HEK293 (cell line): ENCODE measurements at regions not wholly inside any gene's neighbourhood (a gene's known extent, or its start where the extent isn't known, plus 50 kb on each side); places are given as distances from the start of the nearest gene placed in this dataset.

Experiments
- CTCF ChIA-PET: fragments of 350-600 bp; formaldehyde crosslinking; extraction: SDS; loops from one replicate; lab custom pipeline; 2021; ENCODE audit warnings: antibody characterized with exemption; lab: Yijun Ruan, JAX
- POLR2A ChIA-PET: fragments of 300-600 bp; formaldehyde crosslinking; extraction: SDS; loops from one replicate; lab custom pipeline; 2020; ENCODE audit warnings: antibody characterized with exemption, inconsistent platforms; lab: Yijun Ruan, JAX
- H3K27ac ChIP-seq: fragments of 200-500 bp; sonication (Bioruptor generic); 2 replicates; pipeline ENCODE4 v1.5.1; 2014; ENCODE audit warnings: low read depth, low read length, control low read depth, inconsistent platforms; ENCODE audit errors: extremely low read depth
- H3K36me3 ChIP-seq, 2 experiments: fragments of 200-500 bp in 1 of 2; sonication (Bioruptor generic) in 1 of 2; 1 replicate in 1 of 2; 2 replicates in 1 of 2; pipeline ENCODE4 v1.5.1; 2014 to 2017; ENCODE audit warnings: inconsistent platforms in 2 of 2, low read length in 2 of 2; ENCODE audit not compliant: control insufficient read depth in 2 of 2, insufficient read depth in 1 of 2
- H3K4me1 ChIP-seq: fragments of 200-500 bp; sonication (Bioruptor generic); 2 replicates; pipeline ENCODE4 v1.5.1; 2014; ENCODE audit warnings: mild to moderate bottlenecking, low read length, inconsistent platforms; ENCODE audit not compliant: control insufficient read depth, insufficient read depth
- H3K4me3 ChIP-seq: 2 replicates; pipeline ENCODE4 v1.5.1; 2011; ENCODE audit warnings: low read depth, mild to moderate bottlenecking, control low read depth, low read length, moderate library complexity
- H3K9me3 ChIP-seq: fragments of 200-500 bp; sonication (Bioruptor generic); 2 replicates; pipeline ENCODE4 v1.5.1; 2014; ENCODE audit warnings: low read depth, low read length, inconsistent platforms; ENCODE audit not compliant: control insufficient read depth, insufficient read depth
- EGR2 ChIP-seq: fragments of 450-650 bp; formaldehyde crosslinking; IDR thresholded peaks from 2 replicates; pipeline ENCODE4 v1.5.1; 2016; ENCODE audit warnings: low read depth, missing biosample characterization, missing genetic modification characterization
- FEZF1 ChIP-seq: fragments of 450-650 bp; formaldehyde crosslinking; IDR thresholded peaks from 2 replicates; pipeline ENCODE4 v1.5.1; 2016; ENCODE audit warnings: missing biosample characterization, missing genetic modification characterization
- IKZF3 ChIP-seq: fragments of 450-650 bp; IDR thresholded peaks from 2 replicates; pipeline ENCODE4 v1.5.0; 2018; ENCODE audit warnings: missing biosample characterization, mild to moderate bottlenecking, missing genetic modification characterization, moderate library complexity
- KLF1 ChIP-seq: fragments of 450-650 bp; formaldehyde crosslinking; IDR thresholded peaks from 2 replicates; pipeline ENCODE4 v1.5.1; 2016; ENCODE audit warnings: missing biosample characterization, missing genetic modification characterization
- MEIS1 ChIP-seq: sonication (generic); formaldehyde crosslinking; IDR thresholded peaks from 2 replicates; pipeline ENCODE4 v1.8.1; 2022; ENCODE audit warnings: missing genetic modification reagents, mild to moderate bottlenecking, borderline replicate concordance
- PRDM1 ChIP-seq: fragments of 450-650 bp; formaldehyde crosslinking; IDR thresholded peaks from 2 replicates; pipeline ENCODE4; 2016; ENCODE audit warnings: missing biosample characterization, missing genetic modification characterization
- REPIN1 ChIP-seq: fragments of 450-650 bp; formaldehyde crosslinking; IDR thresholded peaks from 2 replicates; pipeline ENCODE4 v1.5.1; 2017; ENCODE audit warnings: missing biosample characterization, missing genetic modification characterization, low read depth
- SP3 ChIP-seq: fragments of 450-650 bp; formaldehyde crosslinking; IDR thresholded peaks from 2 replicates; pipeline ENCODE4 v1.5.1; 2016; ENCODE audit warnings: missing biosample characterization, missing genetic modification characterization
- TRIM28 ChIP-seq: IDR thresholded peaks from 2 replicates; pipeline ENCODE4 v1.6.1; 2011; ENCODE audit warnings: low read length, control low read depth, borderline replicate concordance
- ZBTB11 ChIP-seq: fragments of 450-650 bp; formaldehyde crosslinking; conservative IDR thresholded peaks from 2 replicates; pipeline ENCODE4 v1.5.1; 2016; ENCODE audit warnings: low read depth, missing biosample characterization, missing genetic modification characterization
- ZBTB20 ChIP-seq: fragments of 450-650 bp; formaldehyde crosslinking; IDR thresholded peaks from 2 replicates; pipeline ENCODE4 v1.5.1; 2016; ENCODE audit warnings: missing biosample characterization, missing genetic modification characterization
- ZBTB21 ChIP-seq: fragments of 450-650 bp; formaldehyde crosslinking; IDR thresholded peaks from 2 replicates; pipeline ENCODE4 v1.5.1; 2017; ENCODE audit warnings: missing biosample characterization, missing genetic modification characterization
- ZBTB49 ChIP-seq: fragments of 450-650 bp; formaldehyde crosslinking; IDR thresholded peaks from 2 replicates; pipeline ENCODE4 v1.5.1; 2016; ENCODE audit warnings: missing biosample characterization, missing genetic modification characterization, low read depth
- ZFHX2 ChIP-seq: fragments of 450-650 bp; formaldehyde crosslinking; conservative IDR thresholded peaks from 2 replicates; pipeline ENCODE4 v1.5.1; 2016; ENCODE audit warnings: missing biosample characterization, missing genetic modification characterization
- ZNF138 ChIP-seq: fragments of 450-650 bp; formaldehyde crosslinking; IDR thresholded peaks from 2 replicates; pipeline ENCODE4 v1.5.1; 2016; ENCODE audit warnings: missing biosample characterization, missing genetic modification characterization, borderline replicate concordance
- ZNF148 ChIP-seq: fragments of 450-650 bp; formaldehyde crosslinking; IDR thresholded peaks from 2 replicates; pipeline ENCODE4 v1.5.0; 2017; ENCODE audit warnings: missing biosample characterization, missing genetic modification characterization, borderline replicate concordance
- ZNF221 ChIP-seq: fragments of 450-650 bp; formaldehyde crosslinking; IDR thresholded peaks from 2 replicates; pipeline ENCODE4 v1.5.1; 2017; ENCODE audit warnings: missing biosample characterization, missing genetic modification characterization, borderline replicate concordance
- ZNF362 ChIP-seq: fragments of 450-650 bp; formaldehyde crosslinking; IDR thresholded peaks from 2 replicates; pipeline ENCODE4 v1.5.1; 2016; ENCODE audit warnings: missing biosample characterization, missing genetic modification characterization
- ZNF391 ChIP-seq: fragments of 450-650 bp; formaldehyde crosslinking; IDR thresholded peaks from 2 replicates; pipeline ENCODE4 v1.5.1; 2016; ENCODE audit warnings: low read depth, missing biosample characterization, missing genetic modification characterization, borderline replicate concordance
- ZNF426 ChIP-seq: fragments of 450-650 bp; formaldehyde crosslinking; IDR thresholded peaks from 2 replicates; pipeline ENCODE4 v1.5.1; 2017; ENCODE audit warnings: missing biosample characterization, missing genetic modification characterization, mild to moderate bottlenecking, inconsistent platforms, moderate library complexity
- ZNF510 ChIP-seq: fragments of 450-650 bp; formaldehyde crosslinking; IDR thresholded peaks from 2 replicates; pipeline ENCODE4 v1.5.1; 2018; ENCODE audit warnings: mild to moderate bottlenecking, missing genetic modification characterization, missing biosample characterization; ENCODE audit not compliant: insufficient replicate concordance
- ZNF513 ChIP-seq: fragments of 450-650 bp; IDR thresholded peaks from 2 replicates; pipeline ENCODE4 v1.5.1; 2018; ENCODE audit warnings: missing biosample characterization, missing genetic modification characterization
- ZNF571 ChIP-seq: fragments of 450-650 bp; formaldehyde crosslinking; IDR thresholded peaks from 2 replicates; pipeline ENCODE4 v1.5.0; 2017; ENCODE audit warnings: missing biosample characterization, missing genetic modification characterization
- ZNF585B ChIP-seq: fragments of 450-650 bp; formaldehyde crosslinking; IDR thresholded peaks from 2 replicates; pipeline ENCODE4 v1.5.1; 2016; ENCODE audit warnings: missing biosample characterization, missing genetic modification characterization
- ZNF624 ChIP-seq: fragments of 450-650 bp; formaldehyde crosslinking; IDR thresholded peaks from 2 replicates; pipeline ENCODE4 v1.5.1; 2017; ENCODE audit warnings: missing biosample characterization, missing genetic modification characterization
- ZNF768 ChIP-seq: fragments of 450-650 bp; formaldehyde crosslinking; IDR thresholded peaks from 2 replicates; pipeline ENCODE4 v1.5.1; 2018; ENCODE audit warnings: missing biosample characterization, mild to moderate bottlenecking, missing genetic modification characterization
- ZNF792 ChIP-seq: fragments of 450-650 bp; formaldehyde crosslinking; IDR thresholded peaks from 2 replicates; pipeline ENCODE4 v1.5.1; 2016; ENCODE audit warnings: missing biosample characterization, missing genetic modification characterization
- ZXDB ChIP-seq: fragments of 450-650 bp; formaldehyde crosslinking; IDR thresholded peaks from 2 replicates; pipeline ENCODE4 v1.5.1; 2016; ENCODE audit warnings: missing biosample characterization, missing genetic modification characterization

- TF ChIP-seq ZNF138 (tag by site-specific recombination), result no peak
Measured at GRCh38 chr2:138217975-138218374, 253.7 kb downstream of the HNMT start (continued).

- Histone ChIP-seq H3K4me1 (no peaks in the 10 kb centered on the region), H3K36me3 (no peaks in the 10 kb centered on the region), H3K27ac (no peak overlapping the region)
- CTCF ChIA-PET, result interaction anchor here (0.5 to 0.6 kb wide), 3 partner anchors 21 to 1542 kb away, joined by 3 to 4 read pairs (median 3); no protein-coding TSS in a partner anchor
- no peak for TF ChIP-seq ZNF571 (tag by site-specific recombination)
- no peak for TF ChIP-seq ZNF426 (tag by site-specific recombination)
- TF ChIP-seq ZBTB11 (tag by site-specific recombination), result no peak
- TF ChIP-seq, all 188 proteins: peak for 0
- POLR2A ChIA-PET, result no interaction called here
- H3K9me3 ChIP-seq, result no peaks in the 10 kb centered on the region
- H3K4me3 ChIP-seq, result no peak overlapping the region
Measured at GRCh38 chr2:138218397-138218796, 254.1 kb downstream of the HNMT start.

GRCh38 chr2:138219961-138220360 lies 255.7 kb downstream of the HNMT start:
- H3K4me1 ChIP-seq, result no peaks in the 10 kb centered on the region

GRCh38 chr2:138221358-138221757 lies 257.1 kb downstream of the HNMT start:
- Histone ChIP-seq H3K36me3 (no peaks in the 10 kb centered on the region), H3K27ac (no peak overlapping the region), H3K9me3 (no peaks in the 10 kb centered on the region), H3K4me1 (no peaks in the 10 kb centered on the region), H3K4me3 (no peak overlapping the region)
- ChIA-PET CTCF (no interaction called here), POLR2A (no interaction called here)
- TF ChIP-seq ZBTB21 (tag by site-specific recombination) (no peak), ZNF148 (tag by site-specific recombination) (no peak), EGR2 (tag by site-specific recombination) (no peak), ZBTB49 (tag by site-specific recombination) (no peak), REPIN1 (tag by site-specific recombination) (no peak), PRDM1 (tag by site-specific recombination) (no peak), ZNF513 (no peak), ZNF362 (tag by site-specific recombination) (no peak), ZNF585B (tag by site-specific recombination) (no peak)

More at GRCh38 chr2:138219961-138220360, 255.7 kb downstream of the HNMT start:
- no peak overlapping the region for H3K4me3 ChIP-seq
- POLR2A ChIA-PET, result no interaction called here
- no peak overlapping the region for H3K27ac ChIP-seq
- TF ChIP-seq ZBTB21 (tag by site-specific recombination) (no peak), ZNF792 (tag by site-specific recombination) (no peak), ZNF391 (tag by site-specific recombination) (no peak), IKZF3 (tag by site-specific recombination) (no peak), ZNF221 (tag by site-specific recombination) (no peak), FEZF1 (tag by site-specific recombination) (no peak), ZNF768 (no peak), ZXDB (no peak), SP3 (tag by site-specific recombination) (no peak), EGR2 (tag by site-specific recombination) (no peak), ZBTB20 (no peak), KLF1 (tag by site-specific recombination) (no peak), ZNF624 (tag by site-specific recombination) (no peak), ZNF510 (tag by site-specific recombination) (no peak), TRIM28 (no peak), ZFHX2 (tag by site-specific recombination) (no peak), MEIS1 (CRISPR knock-in tag) (no peak)
- no peaks in the 10 kb centered on the region for H3K9me3 ChIP-seq
- no peaks in the 10 kb centered on the region for H3K36me3 ChIP-seq
- CTCF ChIA-PET, result interaction anchor here (0.6 kb wide), 1 partner anchor 185 kb away, joined by 3 read pairs; no protein-coding TSS in a partner anchor
